ENCODE measurements at regions not wholly inside any gene's neighbourhood (a gene's known extent, or its start where the extent isn't known, plus 50 kb on each side); places are given as distances from the start of the nearest gene placed in this dataset.

DNA sequence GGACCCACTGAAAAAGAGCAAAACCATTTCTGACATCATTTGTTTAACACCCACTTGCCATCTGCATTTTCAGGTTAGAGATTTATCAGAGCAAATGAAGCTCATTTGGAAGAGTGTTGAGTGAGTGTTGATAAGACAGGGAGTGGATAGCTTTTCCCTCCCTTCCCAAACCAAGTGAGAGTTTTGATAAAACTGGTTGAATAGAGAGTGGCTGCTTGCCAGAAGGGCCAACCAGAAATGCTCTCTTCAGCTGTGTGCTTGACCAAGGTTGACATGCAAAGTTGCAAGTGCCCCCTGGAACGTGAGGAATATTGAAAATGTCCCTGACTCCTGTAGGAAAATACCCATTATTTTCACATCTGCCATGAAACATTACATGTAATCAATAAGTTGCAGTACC is 1487.0 kb upstream of the FLRT2 start:
- TF ChIP-seq, protein P1, sequence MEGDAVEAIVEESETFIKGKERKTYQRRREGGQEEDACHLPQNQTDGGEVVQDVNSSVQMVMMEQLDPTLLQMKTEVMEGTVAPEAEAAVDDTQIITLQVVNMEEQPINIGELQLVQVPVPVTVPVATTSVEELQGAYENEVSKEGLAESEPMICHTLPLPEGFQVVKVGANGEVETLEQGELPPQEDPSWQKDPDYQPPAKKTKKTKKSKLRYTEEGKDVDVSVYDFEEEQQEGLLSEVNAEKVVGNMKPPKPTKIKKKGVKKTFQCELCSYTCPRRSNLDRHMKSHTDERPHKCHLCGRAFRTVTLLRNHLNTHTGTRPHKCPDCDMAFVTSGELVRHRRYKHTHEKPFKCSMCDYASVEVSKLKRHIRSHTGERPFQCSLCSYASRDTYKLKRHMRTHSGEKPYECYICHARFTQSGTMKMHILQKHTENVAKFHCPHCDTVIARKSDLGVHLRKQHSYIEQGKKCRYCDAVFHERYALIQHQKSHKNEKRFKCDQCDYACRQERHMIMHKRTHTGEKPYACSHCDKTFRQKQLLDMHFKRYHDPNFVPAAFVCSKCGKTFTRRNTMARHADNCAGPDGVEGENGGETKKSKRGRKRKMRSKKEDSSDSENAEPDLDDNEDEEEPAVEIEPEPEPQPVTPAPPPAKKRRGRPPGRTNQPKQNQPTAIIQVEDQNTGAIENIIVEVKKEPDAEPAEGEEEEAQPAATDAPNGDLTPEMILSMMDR (conservative IDR thresholded peaks at IDR 0.05; ENCODE audit: low read depth, low read length) = no peak
- H3K79me2 ChIP-seq (ENCODE audit: insufficient read depth, low read depth) = no peaks in the 10 kb centered on the region
- no peaks in the 10 kb centered on the region for H3K36me3 ChIP-seq (ENCODE audit: insufficient read depth)
- no peak overlapping the region for H3K4me2 ChIP-seq
- no peak overlapping the region for H3K9ac ChIP-seq
- no peaks in the 10 kb centered on the region for H3K4me1 ChIP-seq (ENCODE audit: low read depth, poor library complexity, severe bottlenecking)
- H3K27ac ChIP-seq = no peak overlapping the region
- H3K27me3 ChIP-seq (ENCODE audit: insufficient read depth, low read depth) = no peaks in the 10 kb centered on the region
- H4K20me1 ChIP-seq (ENCODE audit: insufficient read depth) = no peaks in the 10 kb centered on the region
- H2AFZ ChIP-seq (ENCODE audit: low read depth) = no peak overlapping the region
- no peak overlapping the region for H3K4me3 ChIP-seq (IDR thresholded peaks at IDR 0.05; ENCODE audit: insufficient read depth, low read depth, low read length)

DNA sequence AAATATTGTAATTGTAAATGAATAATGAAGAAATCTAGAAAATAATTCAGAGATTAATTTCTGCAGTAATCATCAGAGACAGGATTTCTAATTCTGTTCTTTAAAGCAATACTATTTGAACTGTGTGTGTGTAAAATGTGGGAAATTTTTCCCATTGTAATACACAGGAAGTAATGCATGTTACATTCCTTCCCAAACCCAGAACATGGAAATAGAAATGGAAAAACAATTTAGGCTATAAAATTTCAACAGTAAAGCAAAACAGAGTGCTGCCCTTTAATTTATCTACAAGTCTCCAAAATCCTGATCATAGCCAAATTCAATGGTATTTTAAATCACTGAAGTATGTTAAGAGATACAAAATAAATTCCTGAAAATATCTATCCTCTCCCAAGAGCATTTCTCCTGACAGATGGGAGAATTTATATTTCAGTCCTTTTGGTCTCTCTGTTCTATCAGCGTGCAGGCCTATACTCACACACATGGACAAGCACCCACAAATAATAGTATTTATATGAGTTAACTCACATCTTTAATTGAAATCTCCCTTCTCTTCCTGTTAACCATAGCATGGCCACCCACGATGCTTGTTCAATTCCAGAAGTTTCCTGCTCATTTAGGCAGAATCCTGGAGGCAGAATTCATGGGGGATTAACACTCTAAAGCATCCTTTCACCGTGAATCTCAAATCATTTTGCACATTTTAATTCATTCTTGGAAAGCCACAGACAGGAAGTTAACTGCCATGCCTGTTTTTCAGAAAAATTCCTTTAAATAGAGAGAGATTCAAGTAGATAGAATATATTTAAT is 1465.4 kb upstream of the FLRT2 start:
- TF ChIP-seq, protein P1 (conservative IDR thresholded peaks at IDR 0.05; ENCODE audit: low read depth, low read length) = no peak
- Histone ChIP-seq H3K79me2 (ENCODE audit: insufficient read depth, low read depth) (no peaks in the 10 kb centered on the region), H3K4me3 (IDR thresholded peaks at IDR 0.05; ENCODE audit: insufficient read depth, low read depth, low read length) (no peak overlapping the region), H3K4me1 (ENCODE audit: low read depth, poor library complexity, severe bottlenecking) (no peaks in the 10 kb centered on the region), H2AFZ (ENCODE audit: low read depth) (no peak overlapping the region), H3K9ac (no peak overlapping the region), H3K27me3 (ENCODE audit: insufficient read depth, low read depth) (no peaks in the 10 kb centered on the region), H3K36me3 (ENCODE audit: insufficient read depth) (no peaks in the 10 kb centered on the region), H3K27ac (no peak overlapping the region), H3K4me2 (no peak overlapping the region), H4K20me1 (ENCODE audit: insufficient read depth) (no peaks in the 10 kb centered on the region)

DNA sequence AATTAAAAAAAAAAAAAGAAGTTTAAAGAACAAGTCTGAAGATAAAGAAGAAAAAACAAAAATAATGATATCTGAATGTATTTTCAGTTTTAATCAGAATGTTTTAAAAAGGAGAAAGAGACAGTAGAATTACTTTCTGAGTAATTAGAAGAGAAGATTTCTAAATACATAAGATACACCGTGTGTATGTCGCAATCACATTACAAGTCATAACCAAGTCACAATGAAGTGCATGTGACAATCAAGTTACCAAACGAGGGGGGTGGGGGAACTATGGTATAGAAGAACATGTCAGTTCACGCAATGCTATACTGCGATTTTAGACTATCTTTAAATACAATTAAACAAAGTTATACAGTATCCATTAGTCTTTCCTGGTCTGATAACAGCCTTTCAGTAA is 1464.1 kb upstream of the FLRT2 start:
- Histone ChIP-seq H3K4me3 (IDR thresholded peaks at IDR 0.05; ENCODE audit: insufficient read depth, low read depth, low read length) (no peak overlapping the region), H3K79me2 (ENCODE audit: insufficient read depth, low read depth) (no peaks in the 10 kb centered on the region), H3K36me3 (ENCODE audit: insufficient read depth) (no peaks in the 10 kb centered on the region), H3K9ac (no peak overlapping the region), H3K27ac (no peak overlapping the region), H3K4me2 (no peak overlapping the region), H3K27me3 (ENCODE audit: insufficient read depth, low read depth) (no peaks in the 10 kb centered on the region), H2AFZ (ENCODE audit: low read depth) (no peak overlapping the region), H3K4me1 (ENCODE audit: low read depth, poor library complexity, severe bottlenecking) (no peaks in the 10 kb centered on the region), H4K20me1 (ENCODE audit: insufficient read depth) (no peaks in the 10 kb centered on the region)
- TF ChIP-seq, protein P1 (conservative IDR thresholded peaks at IDR 0.05; ENCODE audit: low read depth, low read length) = no peak

DNA sequence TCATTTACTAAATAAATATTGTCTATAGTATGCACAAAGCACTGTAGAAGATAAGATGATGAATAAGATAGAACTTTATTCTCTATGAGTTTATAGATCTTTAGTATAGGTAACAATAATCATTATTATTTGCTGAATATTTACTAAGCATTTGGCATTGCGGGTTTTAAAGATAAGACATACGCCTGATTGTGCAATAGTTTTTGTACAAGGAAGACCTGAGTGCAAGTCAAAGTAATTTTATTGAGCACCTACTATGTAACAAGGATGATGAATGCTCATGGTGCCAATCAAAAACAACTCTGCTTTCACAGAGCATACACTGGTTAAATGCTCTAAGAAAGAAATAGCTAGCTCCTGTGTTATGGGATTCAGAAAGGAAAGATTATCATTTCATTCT is 1461.7 kb upstream of the FLRT2 start:
- no peak overlapping the region for H2AFZ ChIP-seq (ENCODE audit: low read depth)
- no peak overlapping the region for H3K4me3 ChIP-seq (IDR thresholded peaks at IDR 0.05; ENCODE audit: insufficient read depth, low read depth, low read length)

More for the DNA sequence above, 1461.7 kb upstream of the FLRT2 start:
- H3K36me3 ChIP-seq (ENCODE audit: insufficient read depth) = no peaks in the 10 kb centered on the region
- TF ChIP-seq, protein P1 (conservative IDR thresholded peaks at IDR 0.05; ENCODE audit: low read depth, low read length) = no peak
- H3K4me2 ChIP-seq = no peak overlapping the region
- H3K4me1 ChIP-seq (ENCODE audit: low read depth, poor library complexity, severe bottlenecking) = no peaks in the 10 kb centered on the region
- H3K27ac ChIP-seq = no peak overlapping the region
- no peaks in the 10 kb centered on the region for H4K20me1 ChIP-seq (ENCODE audit: insufficient read depth)
- no peaks in the 10 kb centered on the region for H3K79me2 ChIP-seq (ENCODE audit: insufficient read depth, low read depth)
- no peaks in the 10 kb centered on the region for H3K27me3 ChIP-seq (ENCODE audit: insufficient read depth, low read depth)
- H3K9ac ChIP-seq = no peak overlapping the region
